Astrocyte (in vitro differentiated cells and primary cell): ENCODE measurements at regions not wholly inside any gene's neighbourhood (a gene's known extent, or its start where the extent isn't known, plus 50 kb on each side); places are given as distances from the start of the nearest gene placed in this dataset.

Experiments
- EZH2 ChIP-seq: IDR thresholded peaks from 2 replicates; pipeline ENCODE4 v1.6.1; 2012; ENCODE audit warnings: mild to moderate bottlenecking, low read length, inconsistent platforms; ENCODE audit not compliant: insufficient read depth
- TF ChIP-seq, protein P1 (sequence below): IDR thresholded peaks from 2 replicates; pipeline ENCODE4 v1.5.1; 2011; ENCODE audit warnings: low read depth, mild to moderate bottlenecking, inconsistent platforms, low read length, moderate library complexity; ENCODE audit not compliant: insufficient read depth

DNA sequence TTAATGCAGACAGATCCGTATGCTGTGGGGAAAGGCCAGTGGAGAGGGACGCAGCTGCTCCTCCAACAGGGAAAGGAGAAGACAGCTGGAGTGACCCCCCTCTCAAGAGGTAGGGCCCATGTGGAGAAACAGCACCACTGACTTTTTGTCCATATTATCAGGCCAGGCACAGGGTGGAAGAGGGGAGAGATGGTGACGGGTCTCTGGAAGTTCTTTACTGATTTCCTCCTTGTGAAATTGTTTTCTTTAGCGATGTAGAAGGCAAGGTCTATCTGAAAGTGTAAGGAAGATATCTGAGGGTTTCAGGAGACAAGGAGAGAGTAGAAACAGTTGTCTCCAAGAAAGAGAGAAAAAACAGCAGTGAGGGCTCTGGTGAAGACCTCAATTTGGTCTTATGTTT is 338.8 kb downstream of the VPS13C start:
- TF ChIP-seq, protein P1, sequence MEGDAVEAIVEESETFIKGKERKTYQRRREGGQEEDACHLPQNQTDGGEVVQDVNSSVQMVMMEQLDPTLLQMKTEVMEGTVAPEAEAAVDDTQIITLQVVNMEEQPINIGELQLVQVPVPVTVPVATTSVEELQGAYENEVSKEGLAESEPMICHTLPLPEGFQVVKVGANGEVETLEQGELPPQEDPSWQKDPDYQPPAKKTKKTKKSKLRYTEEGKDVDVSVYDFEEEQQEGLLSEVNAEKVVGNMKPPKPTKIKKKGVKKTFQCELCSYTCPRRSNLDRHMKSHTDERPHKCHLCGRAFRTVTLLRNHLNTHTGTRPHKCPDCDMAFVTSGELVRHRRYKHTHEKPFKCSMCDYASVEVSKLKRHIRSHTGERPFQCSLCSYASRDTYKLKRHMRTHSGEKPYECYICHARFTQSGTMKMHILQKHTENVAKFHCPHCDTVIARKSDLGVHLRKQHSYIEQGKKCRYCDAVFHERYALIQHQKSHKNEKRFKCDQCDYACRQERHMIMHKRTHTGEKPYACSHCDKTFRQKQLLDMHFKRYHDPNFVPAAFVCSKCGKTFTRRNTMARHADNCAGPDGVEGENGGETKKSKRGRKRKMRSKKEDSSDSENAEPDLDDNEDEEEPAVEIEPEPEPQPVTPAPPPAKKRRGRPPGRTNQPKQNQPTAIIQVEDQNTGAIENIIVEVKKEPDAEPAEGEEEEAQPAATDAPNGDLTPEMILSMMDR: no peak
- TF ChIP-seq EZH2: no peak
